ENCODE measurements at regions not wholly inside any gene's neighbourhood (a gene's known extent, or its start where the extent isn't known, plus 50 kb on each side); places are given as distances from the start of the nearest gene placed in this dataset.
A peak's percentile ranks its signal among the peaks of the same experiment; 100 is the strongest.

DNA sequence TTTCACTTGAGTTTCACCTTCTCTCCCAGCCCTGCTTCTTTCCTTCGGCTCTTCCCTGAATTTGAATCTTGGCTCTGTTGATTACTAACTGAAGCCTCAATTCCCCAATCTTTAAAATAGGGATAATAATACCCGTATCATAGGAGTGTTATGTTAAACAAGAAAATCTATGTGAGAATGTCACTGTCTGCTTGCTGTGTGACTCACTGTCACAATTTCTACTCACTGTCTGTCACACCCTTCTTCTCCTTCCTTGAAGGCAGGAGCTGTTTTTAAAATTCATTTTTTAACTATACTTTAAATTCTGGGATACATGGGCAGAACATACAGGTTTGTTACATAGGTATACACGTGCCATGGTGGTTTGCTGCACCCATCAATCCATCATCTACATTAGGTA, 141.6 kb upstream of the CXCR4 start:
- no peak for DNase-seq

GRCh38 chr2:136257893-136258292, 139.9 kb upstream of the CXCR4 start:
- DNase-seq = no peak

DNA sequence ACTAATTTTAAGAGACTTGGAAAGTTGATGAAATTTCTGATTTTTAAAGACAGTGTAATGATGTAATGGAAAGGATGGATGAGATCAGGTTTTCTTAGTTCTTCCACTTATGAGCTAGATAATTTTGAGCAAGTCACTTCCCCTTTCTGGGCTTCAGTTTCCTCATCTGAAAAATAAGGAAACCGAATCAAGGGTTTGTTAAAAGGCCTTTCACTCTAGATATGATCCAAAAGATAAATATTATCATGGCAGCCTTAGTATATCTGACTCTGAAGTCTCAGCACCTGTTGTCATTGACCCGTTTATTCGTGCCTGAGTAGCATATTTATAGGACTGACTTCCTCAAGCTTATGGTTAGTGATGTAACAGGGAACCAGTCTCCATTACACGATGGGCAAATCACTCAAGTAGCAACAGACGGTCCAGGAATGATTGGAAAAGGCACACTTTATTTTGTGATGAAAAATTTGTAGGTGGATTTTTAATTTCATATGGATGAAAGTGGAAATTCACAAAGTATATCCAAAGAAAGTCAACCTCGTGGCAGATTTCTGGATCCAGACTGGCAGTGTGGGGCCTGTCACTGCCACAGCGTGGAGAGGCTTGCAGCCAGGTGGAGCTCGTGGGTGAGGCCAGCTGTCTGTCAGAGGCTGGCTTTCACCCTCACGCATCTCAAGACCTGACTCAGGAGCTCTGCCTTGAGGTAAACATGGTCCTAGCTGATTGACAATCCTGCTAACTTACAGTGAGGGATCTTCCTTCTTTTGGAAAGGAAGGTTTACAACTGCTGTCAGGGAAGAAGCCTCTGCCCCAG, 137.9 kb upstream of the CXCR4 start:
- DNase-seq = no peak

DNA sequence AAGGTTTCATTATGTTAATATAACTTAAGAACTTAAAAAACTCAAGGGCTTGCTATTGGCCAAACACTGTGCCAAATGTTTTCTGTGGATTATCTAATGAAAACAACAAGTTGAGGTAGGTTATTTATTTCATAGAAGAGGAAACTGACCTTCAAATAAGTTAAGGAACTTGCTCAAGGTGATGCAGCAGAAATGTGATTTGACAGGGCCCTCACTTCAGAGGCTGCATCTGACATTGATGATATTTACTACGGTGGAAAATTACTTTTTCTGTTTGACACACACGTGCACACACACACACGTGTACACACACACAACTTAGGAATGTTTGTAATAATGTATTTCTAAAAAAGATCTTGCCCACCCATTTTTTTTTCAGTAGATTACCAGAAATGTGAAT, 137.2 kb upstream of the CXCR4 start:
- DNase-seq = no peak

- DNase-seq = no peak
These were observed 136.7 kb upstream of the CXCR4 start for GRCh38 chr2:136254681-136255080.

- DNase-seq = no peak
These were observed 135.5 kb upstream of the CXCR4 start for GRCh38 chr2:136253288-136254004.

- no peak for DNase-seq
These were observed 134.1 kb upstream of the CXCR4 start for GRCh38 chr2:136251885-136252585.

DNA sequence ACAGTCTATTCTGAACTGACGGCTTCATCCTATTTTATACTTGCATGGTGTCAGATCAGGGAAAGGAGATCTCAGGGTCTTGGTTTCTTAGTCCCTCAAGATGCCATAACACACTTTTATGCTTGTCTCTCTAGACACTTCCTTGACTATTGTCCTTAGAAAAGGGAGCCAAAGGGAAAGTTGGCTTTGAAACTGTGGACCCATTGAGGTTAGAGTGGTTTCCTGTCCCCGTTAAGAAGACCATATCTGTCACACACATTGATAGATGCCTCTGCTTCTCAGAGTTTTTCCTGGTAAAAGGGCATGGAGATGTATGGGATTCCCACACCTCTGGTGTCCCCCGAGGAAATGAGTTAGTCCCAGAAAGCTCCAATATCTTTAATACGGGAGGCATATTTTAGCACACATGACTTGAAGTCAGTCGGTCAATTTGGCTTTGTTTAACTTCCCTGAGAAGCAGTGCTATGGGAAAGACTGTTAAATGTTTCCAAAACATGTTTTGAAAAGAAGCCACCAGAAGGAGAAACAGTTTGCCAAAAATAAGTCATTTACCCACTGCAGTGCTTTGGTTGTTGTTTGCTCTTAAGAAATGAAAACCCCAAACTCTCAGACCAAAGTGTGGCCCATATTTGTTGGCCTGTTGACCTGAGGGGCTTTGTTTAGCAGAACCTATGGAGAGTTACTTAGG, 133.4 kb upstream of the CXCR4 start:
- no peak for DNase-seq

DNA sequence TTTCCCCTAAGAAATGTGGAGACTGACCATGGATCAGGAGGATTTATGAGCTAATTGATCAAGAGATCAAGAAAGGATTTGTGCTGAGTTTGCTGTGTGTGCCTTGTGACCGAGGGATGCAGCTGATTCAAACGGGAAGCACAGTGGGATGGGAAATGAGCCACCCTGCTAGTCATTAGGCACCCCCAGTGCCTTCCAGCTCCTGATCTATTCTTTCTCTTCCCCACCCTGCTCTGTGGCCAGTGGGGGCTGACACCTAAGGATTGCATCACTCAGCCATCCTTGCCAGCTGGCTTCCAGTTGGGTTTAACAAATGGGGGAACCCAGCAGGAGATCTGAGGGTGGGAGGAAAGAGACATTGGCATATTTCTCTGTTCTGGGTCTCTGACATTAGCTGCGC, 132.2 kb upstream of the CXCR4 start:
- DNase-seq = no peak

GRCh38 chr2:136248907-136249306, 131.0 kb upstream of the CXCR4 start:
- DNase-seq = no peak

DNA sequence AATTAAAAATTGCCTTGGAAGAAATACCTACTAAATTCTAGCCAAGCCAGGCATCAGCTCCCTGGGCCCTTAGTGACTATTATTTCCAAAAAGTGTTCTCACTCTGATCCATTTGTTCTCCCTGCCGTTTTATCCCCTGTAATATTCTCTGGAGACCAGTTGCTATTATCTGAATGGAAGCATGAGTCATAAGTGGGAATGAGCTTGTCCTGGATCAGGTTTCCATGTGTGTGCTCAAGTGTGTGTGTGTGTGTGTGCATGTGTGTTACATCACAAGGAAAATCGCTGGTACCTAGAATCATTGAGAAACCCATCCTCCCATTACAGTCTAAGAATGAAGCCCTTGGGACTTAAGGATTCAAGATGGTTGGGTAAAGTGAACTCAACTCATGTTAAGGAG, 130.3 kb upstream of the CXCR4 start:
- DNase-seq = no peak

- peak; percentile 74 for DNase-seq
These were observed 129.4 kb upstream of the CXCR4 start for GRCh38 chr2:136247204-136247950.

- DNase-seq = no peak
These were observed 128.2 kb upstream of the CXCR4 start for GRCh38 chr2:136246086-136246669.

DNA sequence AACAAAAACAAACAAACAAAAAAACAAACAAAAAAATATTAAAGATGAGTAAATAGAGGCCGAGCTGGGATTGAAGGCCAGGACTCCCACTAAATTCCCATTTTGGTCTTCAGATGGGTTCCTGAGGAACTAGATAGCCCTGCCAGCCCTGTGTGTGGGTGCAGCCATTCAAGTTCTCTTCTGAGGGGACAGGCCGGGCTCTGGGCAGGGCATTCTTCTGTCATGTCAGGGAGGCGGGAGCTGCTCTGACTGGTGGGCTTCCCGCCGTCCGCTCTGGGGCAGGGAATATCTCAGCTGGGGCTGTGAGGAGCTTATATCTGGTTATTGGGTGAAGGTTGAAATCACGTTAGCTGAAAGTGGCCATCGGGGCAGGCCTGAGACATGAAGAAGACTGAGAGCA, 127.3 kb upstream of the CXCR4 start:
- DNase-seq = no peak

DNA sequence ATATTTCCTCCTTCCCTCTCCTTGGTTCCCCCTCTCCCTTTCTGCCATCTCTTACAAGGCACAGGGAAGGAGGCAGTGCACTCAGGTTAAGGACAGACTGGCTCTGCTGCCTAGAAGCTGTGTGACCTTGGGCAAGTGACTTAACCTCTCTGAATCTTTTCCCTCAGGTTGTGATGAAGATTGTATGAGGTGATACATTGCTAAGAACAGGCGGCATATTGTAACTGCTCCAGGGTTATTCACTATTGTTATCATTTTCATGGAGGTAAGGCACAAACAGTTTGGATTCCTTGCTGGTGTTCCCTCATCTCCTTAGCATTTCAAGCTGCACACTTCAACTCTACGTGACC, 126.6 kb upstream of the CXCR4 start:
- DNase-seq = no peak

DNA sequence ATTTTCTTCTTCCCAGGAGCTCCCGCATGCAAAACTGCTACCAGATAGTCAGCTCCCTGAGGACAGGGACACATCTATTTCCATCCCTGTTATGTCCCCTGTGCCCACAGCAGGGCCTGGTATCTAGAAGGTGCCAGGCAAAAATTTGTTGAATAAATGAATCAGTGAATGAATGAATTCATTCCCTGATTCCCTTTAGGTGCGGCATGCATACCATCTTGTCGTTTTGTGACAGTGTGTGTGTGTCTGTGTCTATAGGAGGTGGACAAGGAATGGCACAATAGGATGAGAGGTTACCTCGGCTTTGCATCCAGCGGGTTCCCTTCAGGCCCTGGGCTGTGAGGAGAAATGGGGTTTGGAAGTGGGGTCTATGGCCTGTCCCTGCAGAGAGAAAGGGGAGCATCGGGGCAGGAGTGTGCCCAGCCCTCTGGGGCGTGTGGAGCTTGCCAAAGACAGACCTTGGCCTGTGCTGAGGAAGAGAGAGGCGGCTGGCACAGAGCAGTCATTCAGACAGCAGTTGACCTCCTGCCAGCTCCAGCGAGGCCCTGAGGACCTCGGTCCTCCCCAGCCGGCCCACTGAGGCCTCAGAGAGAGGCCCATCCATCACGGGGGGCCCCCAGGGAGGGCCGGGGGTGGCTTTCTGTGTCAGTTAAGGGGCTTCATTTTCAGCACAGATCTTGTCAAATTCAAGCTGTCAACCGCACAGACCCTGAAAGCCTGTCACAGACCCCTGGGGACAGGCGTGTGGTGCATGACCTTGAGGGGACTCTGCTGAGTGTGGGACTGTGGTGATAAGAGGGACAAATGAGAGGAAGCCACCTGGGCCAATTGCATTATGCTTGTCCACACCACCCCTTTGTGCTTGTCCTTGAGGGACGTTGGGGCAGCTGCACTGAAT, 125.9 kb upstream of the CXCR4 start:
- no peak for DNase-seq

DNA sequence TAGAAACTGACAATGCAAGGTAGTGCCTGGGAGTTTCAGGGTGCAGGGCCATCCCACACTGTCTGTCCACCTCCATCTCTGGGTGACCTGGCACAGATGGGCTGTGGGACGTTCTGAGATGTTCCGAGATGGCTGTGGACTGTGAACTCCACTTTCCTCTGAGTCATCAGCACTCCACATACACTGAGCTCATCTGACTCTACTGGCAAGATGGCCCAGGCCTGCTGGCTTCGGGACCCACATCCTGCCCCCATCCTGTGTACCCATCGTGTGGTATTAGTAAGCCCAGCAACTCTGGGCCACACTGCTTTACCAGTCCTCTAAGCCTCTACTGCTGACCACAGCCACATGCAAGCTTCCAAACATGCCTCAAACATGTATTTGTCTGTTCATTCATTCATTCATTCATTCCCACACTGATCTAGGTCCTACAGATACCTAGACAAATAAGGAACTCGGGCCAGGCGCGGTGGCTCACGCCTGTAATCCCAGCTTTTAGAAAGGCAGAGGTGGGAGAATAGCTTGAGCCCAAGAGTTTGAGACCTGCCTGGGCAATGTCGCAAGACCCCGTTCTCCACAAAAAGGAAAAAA, 124.8 kb upstream of the CXCR4 start:
- DNase-seq = peak; percentile 69

DNA sequence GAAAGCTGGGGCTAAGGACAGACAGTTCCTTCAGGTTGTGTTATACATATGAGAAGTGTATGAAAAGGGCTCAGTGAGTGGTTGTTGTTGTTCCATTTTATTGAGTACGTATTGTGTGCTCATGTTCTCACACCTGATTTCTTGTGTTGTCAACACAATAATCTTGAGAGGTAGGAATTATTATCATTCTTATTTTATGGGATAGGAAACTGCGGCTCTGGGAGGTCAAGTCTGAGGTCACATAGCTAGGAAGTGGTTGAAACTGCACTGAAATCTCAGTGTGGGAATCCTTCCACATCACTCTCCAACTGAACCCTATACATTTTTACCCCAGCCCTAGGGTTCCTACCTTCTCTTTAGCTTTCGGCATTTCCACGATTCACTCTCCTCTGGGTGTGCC, 124.2 kb upstream of the CXCR4 start:
- no peak for DNase-seq

GRCh38 chr2:136239079-136239685, 121.2 kb upstream of the CXCR4 start:
- DNase-seq = no peak
